ENCODE measurements at regions not wholly inside any gene's neighbourhood (a gene's known extent, or its start where the extent isn't known, plus 50 kb on each side); places are given as distances from the start of the nearest gene placed in this dataset.
"Not testable (repeated sequence)": the region's sequence is repeated elsewhere in the genome, so short reads cannot be mapped to it uniquely, and the experiment has no call there.

- H3K36me3 ChIP-seq (ENCODE audit: control insufficient read depth, insufficient read depth, low read length), result no peaks in the 10 kb centered on the region
- H3K4me1 ChIP-seq (ENCODE audit: control insufficient read depth, insufficient read depth, low read length), result no peaks in the 10 kb centered on the region
These were observed 264.7 kb downstream of the PTH2R start for GRCh38 chr2:208671284-208671683.

GRCh38 chr2:208671886-208672680 lies 265.5 kb downstream of the PTH2R start:
- no peak overlapping the region for H3K27ac ChIP-seq (ENCODE audit: low read depth, low read length)
- H3K9ac ChIP-seq (ENCODE audit: low read length), result no peak overlapping the region
- no peaks in the 10 kb centered on the region for H3K27me3 ChIP-seq (ENCODE audit: control insufficient read depth, insufficient read depth, low read length)
- no peaks in the 10 kb centered on the region for H3K36me3 ChIP-seq (ENCODE audit: control insufficient read depth, insufficient read depth, low read length)
- H3K4me1 ChIP-seq (ENCODE audit: control insufficient read depth, insufficient read depth, low read length), result no peaks in the 10 kb centered on the region
- no peak overlapping the region for H3K4me3 ChIP-seq (ENCODE audit: low read length)

More at GRCh38 chr2:208671284-208671683, 264.7 kb downstream of the PTH2R start:
- Histone ChIP-seq H3K9ac (ENCODE audit: low read length) (no peak overlapping the region), H3K4me3 (ENCODE audit: low read length) (no peak overlapping the region), H3K27me3 (ENCODE audit: control insufficient read depth, insufficient read depth, low read length) (no peaks in the 10 kb centered on the region), H3K27ac (ENCODE audit: low read depth, low read length) (no peak overlapping the region)

- H3K27ac ChIP-seq (ENCODE audit: low read depth, low read length), result no peak overlapping the region
- no peaks in the 10 kb centered on the region for H3K36me3 ChIP-seq (ENCODE audit: control insufficient read depth, insufficient read depth, low read length)
- H3K9ac ChIP-seq (ENCODE audit: low read length), result no peak overlapping the region
- no peaks in the 10 kb centered on the region for H3K4me1 ChIP-seq (ENCODE audit: control insufficient read depth, insufficient read depth, low read length)
- H3K4me3 ChIP-seq (ENCODE audit: low read length), result no peak overlapping the region
- no peaks in the 10 kb centered on the region for H3K27me3 ChIP-seq (ENCODE audit: control insufficient read depth, insufficient read depth, low read length)
These were observed 267.0 kb downstream of the PTH2R start for GRCh38 chr2:208673631-208674030.

GRCh38 chr2:208674919-208675318 lies 268.3 kb downstream of the PTH2R start:
- Histone ChIP-seq H3K4me1 (ENCODE audit: control insufficient read depth, insufficient read depth, low read length) (no peaks in the 10 kb centered on the region), H3K9ac (ENCODE audit: low read length) (no peak overlapping the region), H3K27me3 (ENCODE audit: control insufficient read depth, insufficient read depth, low read length) (no peaks in the 10 kb centered on the region), H3K4me3 (ENCODE audit: low read length) (no peak overlapping the region), H3K36me3 (ENCODE audit: control insufficient read depth, insufficient read depth, low read length) (no peaks in the 10 kb centered on the region), H3K27ac (ENCODE audit: low read depth, low read length) (no peak overlapping the region)

- not testable (repeated sequence) for H3K27me3 ChIP-seq (ENCODE audit: control insufficient read depth, insufficient read depth, low read length); H3K4me1 ChIP-seq (ENCODE audit: control insufficient read depth, insufficient read depth, low read length); H3K9ac ChIP-seq (ENCODE audit: low read length); H3K27ac ChIP-seq (ENCODE audit: low read depth, low read length); H3K4me3 ChIP-seq (ENCODE audit: low read length); H3K36me3 ChIP-seq (ENCODE audit: control insufficient read depth, insufficient read depth, low read length)
These were observed 279.3 kb downstream of the PTH2R start for GRCh38 chr2:208685929-208686328.

- no peaks in the 10 kb centered on the region for H3K36me3 ChIP-seq (ENCODE audit: control insufficient read depth, insufficient read depth, low read length)
- no peaks in the 10 kb centered on the region for H3K27me3 ChIP-seq (ENCODE audit: control insufficient read depth, insufficient read depth, low read length)
- H3K4me1 ChIP-seq (ENCODE audit: control insufficient read depth, insufficient read depth, low read length), result no peaks in the 10 kb centered on the region
- H3K27ac ChIP-seq (ENCODE audit: low read depth, low read length), result no peak overlapping the region
- H3K9ac ChIP-seq (ENCODE audit: low read length), result no peak overlapping the region
- H3K4me3 ChIP-seq (ENCODE audit: low read length), result no peak overlapping the region
These were observed 280.1 kb downstream of the PTH2R start for GRCh38 chr2:208686665-208687064.

- H3K4me1 ChIP-seq (ENCODE audit: control insufficient read depth, insufficient read depth, low read length); H3K9ac ChIP-seq (ENCODE audit: low read length); H3K36me3 ChIP-seq (ENCODE audit: control insufficient read depth, insufficient read depth, low read length); H3K4me3 ChIP-seq (ENCODE audit: low read length); H3K27ac ChIP-seq (ENCODE audit: low read depth, low read length); H3K27me3 ChIP-seq (ENCODE audit: control insufficient read depth, insufficient read depth, low read length): not testable (repeated sequence)
These were observed 281.1 kb downstream of the PTH2R start for GRCh38 chr2:208687720-208688119.

GRCh38 chr2:208698114-208698513 lies 291.5 kb downstream of the PTH2R start:
- Histone ChIP-seq H3K27me3 (ENCODE audit: control insufficient read depth, insufficient read depth, low read length) (no peaks in the 10 kb centered on the region), H3K4me1 (ENCODE audit: control insufficient read depth, insufficient read depth, low read length) (no peaks in the 10 kb centered on the region), H3K27ac (ENCODE audit: low read depth, low read length) (no peak overlapping the region), H3K4me3 (ENCODE audit: low read length) (no peak overlapping the region), H3K9ac (ENCODE audit: low read length) (no peak overlapping the region), H3K36me3 (ENCODE audit: control insufficient read depth, insufficient read depth, low read length) (no peaks in the 10 kb centered on the region)

- Histone ChIP-seq H3K9ac (ENCODE audit: low read length) (no peak overlapping the region), H3K27me3 (ENCODE audit: control insufficient read depth, insufficient read depth, low read length) (no peaks in the 10 kb centered on the region), H3K27ac (ENCODE audit: low read depth, low read length) (no peak overlapping the region), H3K4me1 (ENCODE audit: control insufficient read depth, insufficient read depth, low read length) (no peaks in the 10 kb centered on the region), H3K4me3 (ENCODE audit: low read length) (no peak overlapping the region), H3K36me3 (ENCODE audit: control insufficient read depth, insufficient read depth, low read length) (no peaks in the 10 kb centered on the region)
These were observed 301.9 kb downstream of the PTH2R start for GRCh38 chr2:208708486-208708885.

- Histone ChIP-seq H3K4me3 (ENCODE audit: low read length) (no peak overlapping the region), H3K27ac (ENCODE audit: low read depth, low read length) (no peak overlapping the region), H3K36me3 (ENCODE audit: control insufficient read depth, insufficient read depth, low read length) (no peaks in the 10 kb centered on the region), H3K9ac (ENCODE audit: low read length) (no peak overlapping the region), H3K4me1 (ENCODE audit: control insufficient read depth, insufficient read depth, low read length) (no peaks in the 10 kb centered on the region), H3K27me3 (ENCODE audit: control insufficient read depth, insufficient read depth, low read length) (no peaks in the 10 kb centered on the region)
These were observed 305.0 kb downstream of the PTH2R start for GRCh38 chr2:208711598-208711997.

GRCh38 chr2:208713066-208713745 lies 306.6 kb downstream of the PTH2R start:
- no peaks in the 10 kb centered on the region for H3K4me1 ChIP-seq (ENCODE audit: control insufficient read depth, insufficient read depth, low read length)

GRCh38 chr2:208718828-208719227 lies 312.2 kb downstream of the PTH2R start:
- H3K9ac ChIP-seq (ENCODE audit: low read length), result no peak overlapping the region
- no peaks in the 10 kb centered on the region for H3K27me3 ChIP-seq (ENCODE audit: control insufficient read depth, insufficient read depth, low read length)
- H3K27ac ChIP-seq (ENCODE audit: low read depth, low read length), result no peak overlapping the region
- H3K4me1 ChIP-seq (ENCODE audit: control insufficient read depth, insufficient read depth, low read length), result no peaks in the 10 kb centered on the region
- no peak overlapping the region for H3K4me3 ChIP-seq (ENCODE audit: low read length)
- H3K36me3 ChIP-seq (ENCODE audit: control insufficient read depth, insufficient read depth, low read length), result no peaks in the 10 kb centered on the region

More at GRCh38 chr2:208713066-208713745, 306.6 kb downstream of the PTH2R start:
- H3K36me3 ChIP-seq (ENCODE audit: control insufficient read depth, insufficient read depth, low read length), result no peaks in the 10 kb centered on the region
- no peak overlapping the region for H3K4me3 ChIP-seq (ENCODE audit: low read length)
- H3K27ac ChIP-seq (ENCODE audit: low read depth, low read length), result no peak overlapping the region
- no peaks in the 10 kb centered on the region for H3K27me3 ChIP-seq (ENCODE audit: control insufficient read depth, insufficient read depth, low read length)
- no peak overlapping the region for H3K9ac ChIP-seq (ENCODE audit: low read length)

- H3K27me3 ChIP-seq (ENCODE audit: control insufficient read depth, insufficient read depth, low read length), result no peaks in the 10 kb centered on the region
- H3K36me3 ChIP-seq (ENCODE audit: control insufficient read depth, insufficient read depth, low read length), result no peaks in the 10 kb centered on the region
- H3K4me1 ChIP-seq (ENCODE audit: control insufficient read depth, insufficient read depth, low read length), result no peaks in the 10 kb centered on the region
- H3K9ac ChIP-seq (ENCODE audit: low read length), result no peak overlapping the region
- no peak overlapping the region for H3K27ac ChIP-seq (ENCODE audit: low read depth, low read length)
- no peak overlapping the region for H3K4me3 ChIP-seq (ENCODE audit: low read length)
These were observed 316.1 kb downstream of the PTH2R start for GRCh38 chr2:208722731-208723130.

Measured in rectal smooth muscle tissue (tissue), 1 donor.